Activated B cell treated with CpG ODN at 0.5 μM for 24 hours (primary cell): ENCODE measurements at regions not wholly inside any gene's neighbourhood (a gene's known extent, or its start where the extent isn't known, plus 50 kb on each side); places are given as distances from the start of the nearest gene placed in this dataset.

Experiments
- ATAC-seq: fragments of 200-7000 bp; cut with Tn5 transposase; one replicate; pipeline ENCODE4 v1.10.0; 2021; ENCODE audit warnings: low read depth, mild to moderate bottlenecking, moderate library complexity
- CTCF ChIA-PET: fragments of 350-600 bp; sonication (Branson Sonifier 250); formaldehyde crosslinking; loops from one replicate; lab custom pipeline; 2021; ENCODE audit warnings: antibody characterized with exemption; lab: Charles Lee
- POLR2A ChIA-PET: fragments of 350-600 bp; sonication (Branson Sonifier 250); formaldehyde crosslinking; loops from one replicate; lab custom pipeline; 2021; ENCODE audit warnings: antibody characterized with exemption; lab: Charles Lee
- DNase-seq: peaks from one replicate; pipeline ENCODE4 v3.0.0; 2022
- H3K27ac Mint-ChIP-seq: one replicate; pipeline ENCODE4 v1.8.0; 2020; ENCODE audit warnings: mixed read lengths
- H3K27me3 Mint-ChIP-seq: one replicate; pipeline ENCODE4 v1.8.0; 2021; ENCODE audit warnings: mixed read lengths
- H3K36me3 Mint-ChIP-seq: one replicate; pipeline ENCODE4 v1.8.0; 2021; ENCODE audit warnings: low read depth, mixed read lengths
- H3K4me1 Mint-ChIP-seq: one replicate; pipeline ENCODE4 v1.8.0; 2021; ENCODE audit warnings: mixed read lengths
- H3K4me3 Mint-ChIP-seq: one replicate; pipeline ENCODE4 v1.8.0; 2020; ENCODE audit warnings: mild to moderate bottlenecking, mixed read lengths
- H3K9me3 Mint-ChIP-seq: one replicate; pipeline ENCODE4 v1.8.0; 2020; ENCODE audit warnings: mixed read lengths
- intact Hi-C: fragments of 100-400 bp; cut with micrococcal nuclease; formaldehyde crosslinking; loops from one replicate; pipeline ENCODE4 v1.15.1; 2024
- TF ChIP-seq, protein P1 (sequence below): fragments of 200-600 bp; IDR thresholded peaks from one replicate; pipeline ENCODE4 v1.8.0; 2022; ENCODE audit warnings: antibody characterized with exemption, mild to moderate bottlenecking

DNA sequence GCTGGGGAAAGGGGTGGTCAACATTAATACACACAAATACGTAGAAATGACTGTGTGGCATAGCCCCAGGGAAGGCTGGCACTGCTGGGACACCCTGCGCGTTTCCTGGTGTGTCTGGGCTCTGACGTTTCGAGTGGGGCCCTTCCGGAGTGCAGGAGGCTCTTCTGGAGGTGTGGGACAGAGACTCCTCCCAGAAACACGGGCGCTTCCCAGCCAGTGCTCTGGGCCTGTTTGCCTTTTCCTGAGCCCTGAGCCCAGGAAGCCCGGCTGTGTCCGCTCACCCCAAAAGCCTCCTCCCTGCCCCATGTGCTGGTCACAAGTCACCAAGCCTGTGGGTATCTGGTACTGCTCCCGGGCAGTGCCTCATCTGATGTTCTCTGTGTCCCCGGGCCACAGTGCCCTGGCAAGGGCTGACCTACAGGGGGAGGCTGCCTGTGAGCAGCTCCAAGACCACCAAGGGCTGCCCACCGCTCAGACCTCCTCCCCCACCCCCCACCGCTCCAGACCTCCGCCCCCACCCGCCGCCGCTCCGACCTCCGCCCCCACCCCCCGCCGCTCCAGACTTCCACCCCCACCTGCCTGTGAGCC, 1133.3 kb downstream of the BRD1 start:
- POLR2A ChIA-PET, result no interaction called here
- Mint-ChIP-seq H3K27ac (no peak overlapping the region), H3K9me3 (no peaks in the 10 kb centered on the region), H3K36me3 (no peaks in the 10 kb centered on the region), H3K27me3 (no peaks in the 10 kb centered on the region), H3K4me1 (no peaks in the 10 kb centered on the region), H3K4me3 (no peak overlapping the region)
- intact Hi-C loops, result no loop called here
- DNase-seq (no peak), ATAC-seq (no peak)
- TF ChIP-seq, protein P1, sequence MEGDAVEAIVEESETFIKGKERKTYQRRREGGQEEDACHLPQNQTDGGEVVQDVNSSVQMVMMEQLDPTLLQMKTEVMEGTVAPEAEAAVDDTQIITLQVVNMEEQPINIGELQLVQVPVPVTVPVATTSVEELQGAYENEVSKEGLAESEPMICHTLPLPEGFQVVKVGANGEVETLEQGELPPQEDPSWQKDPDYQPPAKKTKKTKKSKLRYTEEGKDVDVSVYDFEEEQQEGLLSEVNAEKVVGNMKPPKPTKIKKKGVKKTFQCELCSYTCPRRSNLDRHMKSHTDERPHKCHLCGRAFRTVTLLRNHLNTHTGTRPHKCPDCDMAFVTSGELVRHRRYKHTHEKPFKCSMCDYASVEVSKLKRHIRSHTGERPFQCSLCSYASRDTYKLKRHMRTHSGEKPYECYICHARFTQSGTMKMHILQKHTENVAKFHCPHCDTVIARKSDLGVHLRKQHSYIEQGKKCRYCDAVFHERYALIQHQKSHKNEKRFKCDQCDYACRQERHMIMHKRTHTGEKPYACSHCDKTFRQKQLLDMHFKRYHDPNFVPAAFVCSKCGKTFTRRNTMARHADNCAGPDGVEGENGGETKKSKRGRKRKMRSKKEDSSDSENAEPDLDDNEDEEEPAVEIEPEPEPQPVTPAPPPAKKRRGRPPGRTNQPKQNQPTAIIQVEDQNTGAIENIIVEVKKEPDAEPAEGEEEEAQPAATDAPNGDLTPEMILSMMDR, result no peak
- CTCF ChIA-PET, result no interaction called here

DNA sequence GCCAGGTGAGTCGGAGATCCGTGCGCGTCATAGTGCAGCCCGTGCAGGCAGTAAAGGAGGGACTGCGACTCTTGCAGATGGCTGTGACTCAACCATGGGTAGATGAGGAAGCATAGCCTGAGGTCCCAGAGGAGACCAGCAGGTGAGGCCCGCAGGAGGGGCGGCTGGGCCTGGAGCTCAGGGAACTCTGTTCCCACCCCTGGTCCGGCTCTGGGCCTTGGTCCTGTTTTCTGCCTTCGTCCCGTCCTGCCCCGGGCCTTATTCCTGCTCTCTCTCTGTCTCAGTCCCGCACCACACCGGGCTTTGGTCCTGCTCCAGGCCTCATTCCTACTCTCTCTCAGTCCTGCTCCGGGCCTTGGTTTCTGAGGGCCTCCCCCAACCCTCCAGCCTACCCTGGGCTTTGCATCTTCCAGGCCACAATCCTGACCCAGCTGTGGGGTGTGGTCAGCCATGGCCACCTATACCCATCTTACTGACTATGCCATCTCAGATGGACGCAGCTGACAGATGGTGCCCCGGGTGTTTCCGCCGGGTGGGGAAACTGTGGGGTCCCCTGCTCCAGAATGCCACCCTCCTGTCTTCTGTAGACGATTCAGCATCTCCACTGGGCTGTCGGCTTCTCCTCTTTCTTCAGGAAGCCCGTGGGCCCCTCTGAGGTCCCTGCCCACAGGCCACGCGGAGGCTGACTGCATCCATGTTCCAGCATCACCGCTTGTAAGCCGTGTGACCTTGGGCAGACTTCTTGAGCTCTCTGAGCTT, 1134.1 kb downstream of the BRD1 start:
- CTCF ChIA-PET, result no interaction called here
- H3K4me3 Mint-ChIP-seq, result no peak overlapping the region
- POLR2A ChIA-PET, result no interaction called here
- no peaks in the 10 kb centered on the region for H3K4me1 Mint-ChIP-seq
- H3K27ac Mint-ChIP-seq, result no peak overlapping the region
- DNase-seq (no peak), ATAC-seq (no peak)
- H3K36me3 Mint-ChIP-seq, result no peaks in the 10 kb centered on the region
- intact Hi-C loops, result no loop called here
- TF ChIP-seq, protein P1, result no peak
- no peaks in the 10 kb centered on the region for H3K9me3 Mint-ChIP-seq
- no peaks in the 10 kb centered on the region for H3K27me3 Mint-ChIP-seq

DNA sequence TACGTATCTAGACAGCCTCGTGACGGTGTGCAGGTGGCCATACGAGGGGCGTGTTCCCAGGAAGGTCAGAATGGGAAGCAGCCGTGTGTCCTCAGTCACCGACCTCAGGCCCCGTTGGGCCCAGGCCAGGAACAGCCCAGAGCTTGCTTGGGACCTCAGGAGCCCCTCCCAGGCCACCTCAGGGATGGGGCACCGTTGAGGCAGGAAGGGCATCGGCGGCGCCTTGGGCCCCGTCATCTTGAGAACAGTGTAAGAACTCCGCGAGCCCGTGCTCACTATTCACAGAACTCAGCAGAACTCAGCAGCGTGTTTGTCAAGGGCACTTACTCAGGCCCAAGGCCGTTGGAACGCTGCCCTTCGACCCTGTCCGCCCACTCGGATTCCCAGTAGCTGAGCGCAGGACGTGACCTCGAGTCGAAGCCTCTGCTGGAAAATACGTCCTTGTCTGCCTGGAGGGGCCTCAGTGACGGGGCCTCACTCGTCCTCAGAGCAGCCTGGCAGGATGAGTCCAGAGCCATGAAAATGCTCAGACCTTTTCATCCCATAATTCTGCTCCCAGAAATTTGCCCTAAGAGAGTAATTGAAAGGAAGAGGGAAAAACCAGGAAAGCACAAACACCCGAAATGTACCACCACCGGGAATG, 1134.8 kb downstream of the BRD1 start:
- CTCF ChIA-PET, result no interaction called here
- Mint-ChIP-seq H3K36me3 (no peaks in the 10 kb centered on the region), H3K9me3 (no peaks in the 10 kb centered on the region), H3K4me1 (no peaks in the 10 kb centered on the region), H3K27me3 (no peaks in the 10 kb centered on the region), H3K27ac (no peak overlapping the region), H3K4me3 (no peak overlapping the region)
- TF ChIP-seq, protein P1, result no peak
- ATAC-seq, result no peak
- intact Hi-C loops, result no loop called here
- DNase-seq, result no peak
- POLR2A ChIA-PET, result no interaction called here

DNA sequence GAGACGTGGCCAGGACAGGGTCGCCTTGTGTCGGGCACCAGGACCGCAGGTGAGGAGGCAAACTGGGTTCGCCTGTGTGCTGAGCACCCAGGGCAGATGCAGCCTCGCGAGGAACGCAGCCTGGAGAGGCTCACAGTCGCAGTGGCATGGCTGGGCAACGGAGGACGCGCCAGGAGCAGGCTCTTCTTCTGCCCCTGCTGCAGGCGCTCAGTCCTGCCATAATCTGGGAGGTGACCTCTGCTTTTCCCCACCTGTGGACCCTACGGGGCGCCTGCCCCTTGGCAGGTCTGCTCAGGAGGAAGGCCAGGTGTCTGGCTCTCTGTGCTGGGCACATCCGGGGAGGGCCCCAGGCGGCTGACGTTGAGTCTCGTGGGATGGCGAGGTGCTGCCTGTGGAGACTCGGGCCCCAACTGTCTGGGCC, 1136.2 kb downstream of the BRD1 start:
- intact Hi-C loops, result no loop called here
- Mint-ChIP-seq H3K27me3 (no peaks in the 10 kb centered on the region), H3K9me3 (no peaks in the 10 kb centered on the region), H3K4me3 (no peak overlapping the region), H3K27ac (no peak overlapping the region), H3K4me1 (no peaks in the 10 kb centered on the region), H3K36me3 (no peaks in the 10 kb centered on the region)
- no peak for ATAC-seq
- POLR2A ChIA-PET, result no interaction called here
- DNase-seq, result no peak
- TF ChIP-seq, protein P1, result no peak
- CTCF ChIA-PET, result no interaction called here

DNA sequence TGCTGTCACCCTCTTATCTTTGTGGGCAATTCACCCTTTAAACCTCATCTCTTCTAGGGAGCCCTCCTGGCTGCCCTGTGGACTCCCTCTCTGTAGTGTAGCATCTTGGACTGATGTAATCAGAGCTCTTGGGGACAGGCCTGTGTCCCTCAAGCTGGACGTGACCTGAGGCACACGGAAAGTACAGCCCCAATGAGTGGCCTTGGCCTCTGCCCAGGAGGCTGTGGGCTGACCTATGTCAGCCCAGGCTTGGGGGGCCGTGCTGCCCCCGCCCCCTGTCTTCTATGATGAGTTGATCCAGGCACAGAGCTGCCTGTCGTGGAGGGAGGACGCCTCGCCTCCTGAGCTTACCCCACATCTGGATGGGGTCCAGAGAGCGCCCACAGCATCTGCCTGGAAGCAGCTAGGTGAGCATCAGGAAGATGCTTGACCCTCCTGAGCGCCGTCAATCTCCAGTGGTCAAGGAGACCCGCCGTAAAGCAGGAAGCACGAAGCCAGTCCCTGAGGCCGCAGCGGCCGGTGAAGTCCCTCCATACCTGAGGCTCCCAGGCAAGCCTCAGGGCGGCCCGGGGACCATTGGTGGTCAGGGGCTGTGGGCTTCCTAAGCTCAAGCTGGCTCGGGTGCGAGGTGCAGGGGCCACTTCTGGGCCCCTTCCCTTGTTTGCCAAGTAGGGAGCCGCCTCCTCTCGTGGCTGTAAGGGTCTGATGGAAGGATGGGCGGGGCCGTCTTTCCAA, 1136.9 kb downstream of the BRD1 start:
- Mint-ChIP-seq H3K4me3 (no peak overlapping the region), H3K9me3 (no peaks in the 10 kb centered on the region), H3K36me3 (no peaks in the 10 kb centered on the region), H3K27me3 (no peaks in the 10 kb centered on the region), H3K27ac (no peak overlapping the region), H3K4me1 (no peaks in the 10 kb centered on the region)
- ChIA-PET POLR2A (no interaction called here), CTCF (no interaction called here)
- ATAC-seq, result no peak
- TF ChIP-seq, protein P1, result no peak
- intact Hi-C loops, result no loop called here
- no peak for DNase-seq
